ENCODE measurements at regions not wholly inside any gene's neighbourhood (a gene's known extent, or its start where the extent isn't known, plus 50 kb on each side); places are given as distances from the start of the nearest gene placed in this dataset.

DNA sequence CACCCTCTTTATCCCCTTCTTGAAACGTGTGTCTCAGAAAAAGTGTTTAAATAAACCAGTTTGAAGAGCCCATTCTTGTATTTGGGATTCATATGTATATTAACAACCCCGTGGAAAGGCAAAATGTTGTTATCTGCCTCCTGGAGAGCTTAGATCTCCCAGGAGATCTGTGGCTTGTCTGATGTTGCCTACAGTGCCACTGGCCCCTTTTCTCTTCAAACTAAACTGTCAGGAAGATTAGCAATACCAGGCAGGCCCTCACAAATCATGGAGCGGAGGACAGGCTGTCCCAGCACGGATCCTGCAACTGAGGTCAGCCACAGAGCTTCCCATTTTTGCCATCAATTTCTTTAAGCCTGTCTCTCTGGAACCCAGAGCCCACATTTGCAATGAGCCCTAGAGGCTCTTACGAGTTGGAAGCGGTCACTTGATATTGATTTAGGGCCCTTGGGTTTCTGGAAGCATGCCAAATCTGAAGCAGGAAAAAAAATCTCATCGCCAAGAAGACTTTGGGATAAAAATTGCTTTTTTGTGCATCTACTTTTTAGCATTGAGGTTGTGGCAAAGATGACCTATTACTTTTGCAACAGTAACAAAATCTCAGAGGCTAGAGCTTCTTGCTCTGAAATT, 234.1 kb downstream of the OPA1 start:
- no peak for TF ChIP-seq EZH2phosphoT487 (IDR thresholded peaks at IDR 0.05; ENCODE audit: borderline replicate concordance)
- TF ChIP-seq, protein P1, sequence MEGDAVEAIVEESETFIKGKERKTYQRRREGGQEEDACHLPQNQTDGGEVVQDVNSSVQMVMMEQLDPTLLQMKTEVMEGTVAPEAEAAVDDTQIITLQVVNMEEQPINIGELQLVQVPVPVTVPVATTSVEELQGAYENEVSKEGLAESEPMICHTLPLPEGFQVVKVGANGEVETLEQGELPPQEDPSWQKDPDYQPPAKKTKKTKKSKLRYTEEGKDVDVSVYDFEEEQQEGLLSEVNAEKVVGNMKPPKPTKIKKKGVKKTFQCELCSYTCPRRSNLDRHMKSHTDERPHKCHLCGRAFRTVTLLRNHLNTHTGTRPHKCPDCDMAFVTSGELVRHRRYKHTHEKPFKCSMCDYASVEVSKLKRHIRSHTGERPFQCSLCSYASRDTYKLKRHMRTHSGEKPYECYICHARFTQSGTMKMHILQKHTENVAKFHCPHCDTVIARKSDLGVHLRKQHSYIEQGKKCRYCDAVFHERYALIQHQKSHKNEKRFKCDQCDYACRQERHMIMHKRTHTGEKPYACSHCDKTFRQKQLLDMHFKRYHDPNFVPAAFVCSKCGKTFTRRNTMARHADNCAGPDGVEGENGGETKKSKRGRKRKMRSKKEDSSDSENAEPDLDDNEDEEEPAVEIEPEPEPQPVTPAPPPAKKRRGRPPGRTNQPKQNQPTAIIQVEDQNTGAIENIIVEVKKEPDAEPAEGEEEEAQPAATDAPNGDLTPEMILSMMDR (conservative IDR thresholded peaks at IDR 0.05; ENCODE audit: low read length): no peak
